ENCODE measurements at regions not wholly inside any gene's neighbourhood (a gene's known extent, or its start where the extent isn't known, plus 50 kb on each side); places are given as distances from the start of the nearest gene placed in this dataset.

DNA sequence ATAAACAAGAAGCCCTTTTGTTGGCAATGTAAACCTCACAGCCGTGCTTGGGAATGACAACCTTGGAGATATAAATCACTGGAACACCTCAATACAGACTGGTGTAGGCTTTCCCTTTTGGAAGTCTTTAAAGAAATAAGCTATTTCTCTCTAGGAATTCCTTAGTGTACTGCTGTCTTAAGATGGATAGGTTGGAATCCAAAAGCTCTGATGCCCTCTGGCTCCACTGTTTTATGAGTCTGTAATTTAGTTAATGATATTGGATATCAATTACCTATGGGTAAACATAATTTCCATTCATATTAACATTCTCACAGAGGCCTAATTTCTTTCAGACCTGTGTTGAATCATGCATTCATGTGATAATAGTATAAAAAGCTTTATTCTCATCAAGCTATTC, 435.9 kb upstream of the MPDZ start:
- Mint-ChIP-seq H3K4me3 (no peak overlapping the region), H3K9me3 (peaks cover 6 to 8% of the 10 kb centered on the region in 2 donors), H3K27ac (no peak overlapping the region), H3K4me1 (no peaks in the 10 kb centered on the region), H3K36me3 (peaks cover 3% of the 10 kb centered on the region), H3K27me3 (ENCODE audit: low read depth in 2 of 2) (no peaks in the 10 kb centered on the region)
- Histone ChIP-seq H3K4me1 (ENCODE audit: control insufficient read depth, insufficient read depth, low read length) (no peaks in the 10 kb centered on the region), H3K9me3 (ENCODE audit: control insufficient read depth, insufficient read depth, low read length) (no peaks in the 10 kb centered on the region), H3K4me3 (ENCODE audit: low read length) (no peak overlapping the region), H3K27ac (ENCODE audit: low read length) (no peak overlapping the region), H3K36me3 (ENCODE audit: control insufficient read depth, insufficient read depth, low read length) (no peaks in the 10 kb centered on the region), H3K27me3 (ENCODE audit: control insufficient read depth, insufficient read depth, low read length) (no peaks in the 10 kb centered on the region)
- TF ChIP-seq, protein P1, sequence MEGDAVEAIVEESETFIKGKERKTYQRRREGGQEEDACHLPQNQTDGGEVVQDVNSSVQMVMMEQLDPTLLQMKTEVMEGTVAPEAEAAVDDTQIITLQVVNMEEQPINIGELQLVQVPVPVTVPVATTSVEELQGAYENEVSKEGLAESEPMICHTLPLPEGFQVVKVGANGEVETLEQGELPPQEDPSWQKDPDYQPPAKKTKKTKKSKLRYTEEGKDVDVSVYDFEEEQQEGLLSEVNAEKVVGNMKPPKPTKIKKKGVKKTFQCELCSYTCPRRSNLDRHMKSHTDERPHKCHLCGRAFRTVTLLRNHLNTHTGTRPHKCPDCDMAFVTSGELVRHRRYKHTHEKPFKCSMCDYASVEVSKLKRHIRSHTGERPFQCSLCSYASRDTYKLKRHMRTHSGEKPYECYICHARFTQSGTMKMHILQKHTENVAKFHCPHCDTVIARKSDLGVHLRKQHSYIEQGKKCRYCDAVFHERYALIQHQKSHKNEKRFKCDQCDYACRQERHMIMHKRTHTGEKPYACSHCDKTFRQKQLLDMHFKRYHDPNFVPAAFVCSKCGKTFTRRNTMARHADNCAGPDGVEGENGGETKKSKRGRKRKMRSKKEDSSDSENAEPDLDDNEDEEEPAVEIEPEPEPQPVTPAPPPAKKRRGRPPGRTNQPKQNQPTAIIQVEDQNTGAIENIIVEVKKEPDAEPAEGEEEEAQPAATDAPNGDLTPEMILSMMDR (IDR thresholded peaks at IDR 0.05) = no peak
- DNase-seq = no peak
- intact Hi-C loops (cut with micrococcal nuclease) = no loop called here
- WGBS (ENCODE audit: insufficient coverage) = 50% methylated on average over 1 of the region's 1 CpG
- no peak for ATAC-seq

DNA sequence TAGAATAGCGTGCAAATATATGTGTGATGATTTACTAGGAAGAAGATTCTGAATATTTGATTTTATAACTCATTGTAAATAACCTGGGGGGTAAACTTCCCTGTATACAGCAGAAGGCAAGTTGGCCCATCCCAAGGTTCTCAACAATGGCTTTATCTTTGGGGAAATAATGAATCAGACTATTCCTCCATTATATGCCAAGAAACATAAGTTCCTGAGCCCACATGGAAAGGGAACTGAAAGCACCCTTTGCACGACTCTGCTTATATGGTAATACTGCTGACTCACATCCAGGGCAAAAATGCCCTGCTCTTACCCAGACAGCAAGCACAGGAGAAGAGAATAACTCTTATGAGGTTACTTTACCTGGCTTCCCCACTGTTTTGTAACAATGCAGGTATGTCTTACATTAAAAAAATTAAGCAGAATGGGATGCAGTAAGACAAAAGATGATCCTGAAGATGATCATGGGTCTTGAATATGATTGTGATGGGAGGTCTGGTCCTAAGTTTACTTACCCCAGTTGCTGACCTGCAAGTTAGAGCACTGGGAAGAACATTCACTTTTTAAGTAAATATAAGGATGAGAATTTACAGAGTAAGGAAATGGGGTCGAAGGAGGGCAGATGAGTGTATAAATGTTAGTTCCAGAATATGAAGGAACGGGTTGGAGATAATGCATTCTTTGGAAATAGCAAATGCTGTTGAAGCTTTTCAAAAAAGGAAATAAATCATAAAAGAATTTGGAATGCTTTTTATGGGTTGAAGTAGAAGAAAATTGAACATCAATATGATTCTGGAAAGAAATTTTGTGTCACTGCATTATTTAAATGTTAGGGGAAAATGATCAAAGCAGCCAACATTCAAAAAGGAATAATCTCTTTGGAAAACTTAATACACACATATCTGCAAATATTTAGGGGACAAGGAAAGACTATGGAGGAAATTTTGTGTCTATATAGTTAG, 428.4 kb upstream of the MPDZ start:
- Mint-ChIP-seq H3K27ac (no peak overlapping the region), H3K4me1 (no peaks in the 10 kb centered on the region), H3K4me3 (no peak overlapping the region), H3K9me3 (peaks cover 8 to 21% of the 10 kb centered on the region in 2 donors), H3K36me3 (peaks cover 6% of the 10 kb centered on the region), H3K27me3 (ENCODE audit: low read depth in 2 of 2) (no peaks in the 10 kb centered on the region)
- Histone ChIP-seq H3K9me3 (ENCODE audit: control insufficient read depth, insufficient read depth, low read length) (no peaks in the 10 kb centered on the region), H3K4me1 (ENCODE audit: control insufficient read depth, insufficient read depth, low read length) (no peaks in the 10 kb centered on the region), H3K27me3 (ENCODE audit: control insufficient read depth, insufficient read depth, low read length) (no peaks in the 10 kb centered on the region), H3K4me3 (ENCODE audit: low read length) (no peak overlapping the region), H3K36me3 (ENCODE audit: control insufficient read depth, insufficient read depth, low read length) (no peaks in the 10 kb centered on the region), H3K27ac (ENCODE audit: low read length) (no peak overlapping the region)
- TF ChIP-seq, protein P1 (IDR thresholded peaks at IDR 0.05) = no peak
- intact Hi-C loops (cut with micrococcal nuclease) = no loop called here
- ATAC-seq (no peak), DNase-seq (no peak)
- WGBS (ENCODE audit: insufficient coverage) = 54% methylated on average over 3 of the region's 4 CpGs

DNA sequence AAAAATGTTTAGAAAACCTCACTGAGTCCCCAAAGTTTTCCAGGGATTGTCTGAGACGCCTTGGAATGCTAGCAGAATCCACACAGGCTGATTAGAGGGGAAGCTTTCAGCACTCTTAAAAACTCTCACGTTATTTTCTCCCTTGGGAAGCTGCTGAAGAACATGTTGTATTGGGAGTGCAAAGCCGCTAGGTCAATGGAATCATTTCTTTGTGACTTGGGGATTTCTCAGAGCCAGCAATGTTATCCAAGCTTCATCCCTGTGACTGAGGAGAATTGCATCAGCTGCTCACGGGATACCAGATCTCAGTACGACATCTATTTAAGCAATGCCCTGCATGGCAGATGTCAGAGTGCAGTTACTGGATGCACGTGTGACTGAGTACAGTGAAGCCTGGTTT, 426.4 kb upstream of the MPDZ start:
- WGBS (ENCODE audit: insufficient coverage) = 71% methylated on average over 5 of the region's 6 CpGs
- Histone ChIP-seq H3K4me1 (ENCODE audit: control insufficient read depth, insufficient read depth, low read length) (no peaks in the 10 kb centered on the region), H3K4me3 (ENCODE audit: low read length) (no peak overlapping the region), H3K36me3 (ENCODE audit: control insufficient read depth, insufficient read depth, low read length) (no peaks in the 10 kb centered on the region), H3K27ac (ENCODE audit: low read length) (no peak overlapping the region), H3K27me3 (ENCODE audit: control insufficient read depth, insufficient read depth, low read length) (no peaks in the 10 kb centered on the region), H3K9me3 (ENCODE audit: control insufficient read depth, insufficient read depth, low read length) (no peaks in the 10 kb centered on the region)
- intact Hi-C loops (cut with micrococcal nuclease) = no loop called here
- TF ChIP-seq, protein P1 (IDR thresholded peaks at IDR 0.05) = no peak
- no peak overlapping the region for H3K4me3 Mint-ChIP-seq
- H3K9me3 Mint-ChIP-seq = peaks cover 7 to 20% of the 10 kb centered on the region in 2 donors
- no peaks in the 10 kb centered on the region for H3K4me1 Mint-ChIP-seq
- H3K36me3 Mint-ChIP-seq = peaks cover 6% of the 10 kb centered on the region
- no peaks in the 10 kb centered on the region for H3K27me3 Mint-ChIP-seq (ENCODE audit: low read depth in 2 of 2)
- no peak for DNase-seq
- no peak for ATAC-seq
- H3K27ac Mint-ChIP-seq = no peak overlapping the region

Data from natural killer cell (primary cell).